ENCODE measurements at regions not wholly inside any gene's neighbourhood (a gene's known extent, or its start where the extent isn't known, plus 50 kb on each side); places are given as distances from the start of the nearest gene placed in this dataset.

GRCh38 chr13:95447814-95448213 is 104.7 kb upstream of the CLDN10 start:
- DNase-seq (ENCODE audit: low read depth) = no peak

- no peak for DNase-seq (ENCODE audit: low read depth)
Observed at GRCh38 chr13:95451656-95452055, 100.9 kb upstream of the CLDN10 start.

- DNase-seq (ENCODE audit: low read depth) = no peak
Observed at GRCh38 chr13:95452375-95452774, 100.1 kb upstream of the CLDN10 start.

GRCh38 chr13:95455782-95456181 is 96.7 kb upstream of the CLDN10 start:
- no peak for DNase-seq (ENCODE audit: low read depth)

GRCh38 chr13:95456815-95457214 is 95.7 kb upstream of the CLDN10 start:
- no peak for DNase-seq (ENCODE audit: low read depth)

GRCh38 chr13:95457294-95457693 is 95.2 kb upstream of the CLDN10 start:
- no peak for DNase-seq (ENCODE audit: low read depth)

GRCh38 chr13:95462801-95463200 is 89.7 kb upstream of the CLDN10 start:
- DNase-seq (ENCODE audit: low read depth) = no peak

GRCh38 chr13:95463531-95463930 is 89.0 kb upstream of the CLDN10 start:
- no peak for DNase-seq (ENCODE audit: low read depth)

GRCh38 chr13:95470574-95471366 is 81.8 kb upstream of the CLDN10 start:
- no peak for DNase-seq (ENCODE audit: low read depth)

GRCh38 chr13:95471960-95472359 is 80.6 kb upstream of the CLDN10 start:
- DNase-seq (ENCODE audit: low read depth) = no peak

- no peak for DNase-seq (ENCODE audit: low read depth)
Observed at GRCh38 chr13:95474992-95475391, 77.5 kb upstream of the CLDN10 start.

GRCh38 chr13:95477187-95477586 is 75.3 kb upstream of the CLDN10 start:
- no peak for DNase-seq (ENCODE audit: low read depth)

- DNase-seq (ENCODE audit: low read depth) = no peak
Observed at GRCh38 chr13:95479731-95480130, 72.8 kb upstream of the CLDN10 start.

- no peak for DNase-seq (ENCODE audit: low read depth)
Observed at GRCh38 chr13:95480131-95480545, 72.4 kb upstream of the CLDN10 start.

GRCh38 chr13:95480791-95481780 is 71.4 kb upstream of the CLDN10 start:
- no peak for DNase-seq (ENCODE audit: low read depth)

- DNase-seq (ENCODE audit: low read depth) = no peak
Observed at GRCh38 chr13:95484052-95484451, 68.5 kb upstream of the CLDN10 start.

- DNase-seq (ENCODE audit: low read depth) = no peak
Observed at GRCh38 chr13:95485045-95485517, 67.4 kb upstream of the CLDN10 start.

GRCh38 chr13:95485518-95486144 is 66.9 kb upstream of the CLDN10 start:
- no peak for DNase-seq (ENCODE audit: low read depth)

- no peak for DNase-seq (ENCODE audit: low read depth)
Observed at GRCh38 chr13:95492044-95492801, 60.3 kb upstream of the CLDN10 start.

- no peak for DNase-seq (ENCODE audit: low read depth)
Observed at GRCh38 chr13:95494082-95494681, 58.3 kb upstream of the CLDN10 start.

- DNase-seq (ENCODE audit: low read depth) = no peak
Observed at GRCh38 chr13:95496485-95496884, 56.0 kb upstream of the CLDN10 start.
